HG03354 (cell line): ENCODE measurements at regions not wholly inside any gene's neighbourhood (a gene's known extent, or its start where the extent isn't known, plus 50 kb on each side); places are given as distances from the start of the nearest gene placed in this dataset.
"Not testable (repeated sequence)": the region's sequence is repeated elsewhere in the genome, so short reads cannot be mapped to it uniquely, and the experiment has no call there.

Experiments
- ATAC-seq: cut with Tn5 transposase; IDR thresholded peaks from one replicate; pipeline ENCODE4 v1.9.1; 2021; ENCODE audit warnings: mild to moderate bottlenecking; ENCODE audit not compliant: unreplicated experiment, poor library complexity, severe bottlenecking

DNA sequence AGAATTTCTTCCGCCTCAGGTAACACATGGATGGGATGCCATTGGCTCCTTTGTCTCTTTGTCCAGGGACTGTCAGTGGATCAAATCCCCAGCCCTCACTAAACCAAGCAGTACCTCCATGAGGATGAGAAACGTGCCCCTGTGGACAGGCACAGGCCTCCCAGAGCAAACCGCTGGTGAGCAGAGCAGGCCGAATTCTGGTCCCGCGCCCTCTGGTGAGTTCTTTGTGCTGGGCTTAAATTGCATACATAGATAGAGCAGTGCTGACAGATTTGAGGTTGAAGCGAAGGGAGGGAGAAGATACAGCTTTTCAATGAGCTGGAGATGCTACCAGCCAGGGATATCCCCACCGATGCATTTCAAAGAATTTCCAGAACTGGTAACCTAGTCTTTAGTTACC is 143.8 kb downstream of the HSD17B3 start:
- ATAC-seq, result no peak

GRCh38 chr9:96157675-96158074 is 144.3 kb downstream of the HSD17B3 start:
- no peak for ATAC-seq

GRCh38 chr9:96156171-96156974 is 145.6 kb downstream of the HSD17B3 start:
- ATAC-seq, result no peak

DNA sequence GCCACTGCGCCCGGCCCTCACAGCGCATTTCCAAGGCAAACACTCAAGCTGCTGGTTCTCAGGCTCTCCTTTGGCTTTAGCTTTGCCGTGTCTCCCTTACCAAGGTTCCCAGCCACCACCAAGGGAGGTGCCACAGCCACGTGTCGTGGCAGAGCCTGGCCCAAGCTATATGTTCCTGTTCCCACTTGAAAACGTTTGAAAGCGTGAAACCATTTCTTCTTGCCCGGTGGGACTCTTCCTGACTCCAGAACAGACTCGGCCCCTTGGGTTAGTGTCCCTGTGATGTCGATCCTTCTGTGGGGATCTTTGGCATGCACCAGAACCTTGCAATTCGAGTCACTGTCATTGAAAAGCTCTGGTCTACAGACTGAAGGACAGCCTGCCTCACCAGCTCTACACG is 147.9 kb downstream of the HSD17B3 start:
- no peak for ATAC-seq

- no peak for ATAC-seq
Measured at GRCh38 chr9:96152550-96152949, 149.4 kb downstream of the HSD17B3 start.

- peak; percentile 93 for ATAC-seq
Measured at GRCh38 chr9:96150324-96151227, 151.4 kb downstream of the HSD17B3 start.

DNA sequence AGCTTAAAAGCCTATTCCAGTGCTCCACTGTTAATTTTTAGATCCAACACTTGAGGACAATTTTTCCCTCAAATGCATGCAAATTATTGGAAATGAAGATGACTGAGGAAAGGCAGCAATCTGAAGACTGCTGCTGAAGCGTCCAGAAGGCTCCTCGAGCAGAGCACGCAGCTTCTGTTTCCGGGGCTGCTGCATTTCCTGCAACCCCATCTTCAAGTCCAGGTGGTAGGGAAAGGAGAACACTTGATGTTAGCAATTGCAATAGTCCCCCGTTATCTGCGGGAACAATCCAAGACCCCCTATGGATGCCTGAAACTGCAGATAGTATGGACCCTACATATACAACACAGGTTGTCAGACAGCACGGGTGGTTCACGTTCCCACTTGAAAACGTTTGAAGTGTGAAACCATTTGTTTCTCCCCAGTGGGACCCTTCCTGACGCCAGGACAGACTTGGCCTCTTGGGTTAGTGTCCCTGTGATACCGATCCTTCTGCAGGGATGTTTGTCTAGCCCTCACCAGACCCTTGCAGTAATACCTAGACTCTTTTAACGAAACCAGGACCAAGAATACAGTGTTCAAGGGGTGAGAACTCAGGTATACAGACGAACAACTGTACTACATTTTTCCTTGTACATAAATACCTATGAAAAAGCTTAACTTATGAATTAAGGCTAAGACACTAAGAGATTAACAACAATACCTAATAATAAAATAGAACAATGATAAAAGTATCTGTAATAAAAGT is 152.3 kb downstream of the HSD17B3 start:
- peak; percentile 60 for ATAC-seq

DNA sequence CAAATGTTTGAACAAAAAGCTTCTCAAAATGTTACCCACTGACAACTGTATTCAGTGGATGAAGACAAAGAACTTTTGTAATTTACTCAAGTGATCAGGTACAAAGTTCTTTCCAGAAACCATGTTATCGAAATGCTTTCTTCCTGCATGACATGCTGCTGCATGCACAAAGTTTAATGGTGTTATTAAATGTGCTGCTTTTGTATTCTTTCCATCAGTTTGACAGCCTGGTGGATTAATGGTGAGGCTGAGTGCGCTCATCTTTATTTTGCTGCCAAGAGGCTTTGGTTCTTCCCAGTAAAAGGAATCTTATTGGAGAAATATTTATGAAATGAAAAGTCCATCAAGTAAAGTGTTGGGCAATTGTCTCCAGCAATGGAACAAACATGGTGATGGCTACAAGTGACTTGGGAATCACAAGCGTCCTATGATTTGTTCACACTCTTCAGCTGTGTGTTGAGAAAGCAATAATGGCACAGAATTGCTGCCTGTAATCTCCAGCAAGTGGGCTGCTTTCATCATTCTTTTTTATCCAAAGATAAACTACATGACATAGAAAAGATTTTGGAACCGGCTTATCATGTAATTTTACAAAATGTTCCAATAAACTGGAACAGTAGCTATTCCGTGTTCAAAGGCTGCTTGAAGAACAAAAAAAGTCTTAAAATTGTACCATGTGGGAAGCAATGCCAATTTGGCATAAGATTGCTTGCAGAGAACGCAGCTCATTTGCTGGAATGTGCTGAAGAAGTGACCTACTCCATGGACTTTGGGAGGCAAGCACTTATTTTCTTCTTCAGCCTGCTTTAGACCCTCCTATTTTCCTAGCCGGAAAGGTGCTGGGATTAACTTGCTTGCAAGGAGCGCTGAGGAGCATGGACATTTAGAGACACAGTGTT is 153.1 kb downstream of the HSD17B3 start:
- no peak for ATAC-seq

DNA sequence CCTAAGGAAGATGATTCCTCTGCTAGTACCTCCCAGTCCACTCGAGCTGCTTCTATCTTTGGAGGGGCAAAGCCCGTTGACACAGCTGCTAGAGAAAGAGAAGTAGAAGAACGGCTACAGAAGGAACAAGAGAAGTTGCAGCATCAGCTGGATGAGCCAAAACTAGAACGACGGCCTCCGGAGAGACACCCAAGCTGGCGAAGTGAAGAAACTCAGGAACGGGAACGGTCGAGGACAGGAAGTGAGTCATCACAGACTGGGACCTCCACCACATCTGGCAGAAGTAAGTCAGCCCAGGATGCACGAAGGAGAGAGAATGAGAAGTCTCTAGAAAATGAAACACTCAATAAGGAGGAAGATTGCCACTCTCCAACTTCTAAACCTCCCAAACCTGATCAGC is 154.9 kb downstream of the HSD17B3 start:
- ATAC-seq, result not testable (repeated sequence)

- ATAC-seq, result no peak
Measured at GRCh38 chr9:96141666-96142065, 160.3 kb downstream of the HSD17B3 start.

DNA sequence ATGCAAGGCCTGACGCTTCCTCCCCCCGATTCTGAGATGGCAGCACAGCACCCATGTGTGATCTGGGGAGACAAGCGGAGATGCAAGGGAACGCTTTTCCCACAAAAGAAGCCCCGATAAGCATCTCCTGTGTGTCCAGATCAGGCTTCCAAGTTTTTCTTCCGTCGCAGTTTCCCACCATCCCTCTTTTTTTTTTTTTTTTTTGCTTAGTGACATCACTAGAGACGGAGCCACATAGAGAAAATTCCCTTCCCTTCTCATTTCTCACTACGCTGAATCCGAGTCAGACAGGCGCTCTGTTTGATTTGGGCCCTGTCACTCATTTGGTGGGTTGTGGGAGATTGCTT is 160.9 kb downstream of the HSD17B3 start:
- ATAC-seq, result no peak

DNA sequence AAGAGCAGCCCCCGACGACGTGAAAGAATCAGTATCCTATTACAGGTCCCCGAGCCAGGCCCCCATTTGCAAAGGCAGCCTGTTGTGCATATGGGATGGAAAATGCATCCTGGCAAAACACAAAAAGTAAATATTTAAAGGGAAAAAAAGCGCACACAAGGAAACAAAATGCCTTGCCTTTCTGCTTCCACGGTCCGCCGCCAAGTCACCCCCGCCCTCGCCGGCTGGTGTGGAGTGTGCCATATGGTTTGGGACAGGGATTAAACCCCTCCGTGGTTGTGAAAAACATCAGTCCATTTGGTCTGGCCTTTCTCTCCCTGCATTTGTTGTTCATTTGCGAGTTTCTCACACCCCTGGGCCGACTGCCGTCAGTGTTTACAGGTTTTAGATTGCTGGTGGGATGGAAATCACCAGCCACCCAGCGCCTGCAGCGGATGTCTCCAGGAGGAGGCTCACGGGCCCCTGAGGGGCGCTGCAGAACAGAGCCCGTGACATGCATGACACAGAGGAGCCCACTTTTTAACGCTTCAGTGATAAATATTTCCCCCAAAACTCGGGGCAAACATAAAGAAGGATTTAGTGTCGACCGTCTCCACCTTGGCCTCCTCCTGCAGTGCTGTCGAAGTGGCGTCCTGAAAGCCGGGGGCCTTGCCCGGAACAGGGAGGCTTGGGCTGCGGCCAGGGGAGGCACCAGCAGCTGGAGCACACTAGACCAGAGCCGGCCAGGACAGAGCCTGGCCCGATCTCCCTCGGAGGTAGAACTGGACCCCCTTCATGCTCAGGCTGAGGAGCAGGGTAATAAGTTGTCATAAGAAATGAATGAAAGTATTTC is 161.5 kb downstream of the HSD17B3 start:
- ATAC-seq, result no peak

GRCh38 chr9:96139592-96140295 is 162.2 kb downstream of the HSD17B3 start:
- no peak for ATAC-seq

DNA sequence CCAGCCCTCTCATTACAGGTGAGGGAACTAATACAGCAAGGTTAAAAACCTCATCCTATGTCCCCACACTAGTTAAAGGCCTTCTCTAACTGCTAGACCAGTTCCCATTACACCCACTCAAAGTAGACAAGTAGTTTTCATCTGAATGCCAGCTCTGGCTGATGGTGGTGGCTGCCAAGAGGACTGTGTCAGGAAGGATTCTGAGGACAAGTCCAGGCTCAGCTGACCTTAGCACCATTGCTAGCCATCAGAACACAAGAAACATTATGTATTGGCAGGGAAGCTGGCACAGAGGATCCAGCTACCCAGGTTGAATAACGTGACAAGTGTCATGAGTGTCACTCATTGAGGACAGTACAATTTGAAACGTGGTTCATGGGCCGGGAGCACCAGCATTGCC is 163.4 kb downstream of the HSD17B3 start:
- ATAC-seq, result no peak

DNA sequence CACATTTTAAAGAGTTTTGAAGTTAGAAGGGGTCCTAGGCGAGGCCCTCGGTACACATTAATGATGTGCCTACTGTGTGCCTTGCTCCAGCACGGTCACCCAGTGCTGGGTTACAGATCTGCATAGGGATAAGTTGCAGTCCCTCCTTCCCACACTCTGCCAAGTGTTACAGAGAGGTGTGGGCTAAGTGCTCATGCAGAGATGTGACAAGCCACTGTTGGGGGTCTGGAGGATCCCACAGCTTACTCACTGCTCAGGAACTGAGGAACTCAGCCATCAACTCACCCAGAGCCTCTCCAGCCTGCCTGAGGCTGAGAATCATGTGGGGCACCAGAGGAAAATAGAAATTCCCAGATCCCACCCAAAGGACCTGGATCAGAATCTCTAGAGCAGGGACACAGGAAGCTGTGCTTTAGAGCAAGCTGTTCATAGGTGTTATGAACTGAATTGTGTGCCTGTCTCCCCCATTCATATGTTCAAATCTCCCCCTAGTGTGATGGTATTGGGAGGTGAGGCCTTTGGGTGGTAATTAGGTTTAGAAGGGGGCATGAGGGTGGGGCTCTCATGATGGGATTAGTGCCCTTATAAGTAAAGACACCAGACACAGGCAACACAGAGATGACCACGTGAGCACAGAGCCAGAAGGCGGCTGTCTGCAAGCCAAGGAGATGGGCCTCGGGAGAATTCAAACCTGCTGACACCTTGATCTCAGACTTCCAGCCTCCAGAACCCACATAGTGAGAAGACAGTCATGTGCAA is 164.1 kb downstream of the HSD17B3 start:
- ATAC-seq, result peak; percentile 38

DNA sequence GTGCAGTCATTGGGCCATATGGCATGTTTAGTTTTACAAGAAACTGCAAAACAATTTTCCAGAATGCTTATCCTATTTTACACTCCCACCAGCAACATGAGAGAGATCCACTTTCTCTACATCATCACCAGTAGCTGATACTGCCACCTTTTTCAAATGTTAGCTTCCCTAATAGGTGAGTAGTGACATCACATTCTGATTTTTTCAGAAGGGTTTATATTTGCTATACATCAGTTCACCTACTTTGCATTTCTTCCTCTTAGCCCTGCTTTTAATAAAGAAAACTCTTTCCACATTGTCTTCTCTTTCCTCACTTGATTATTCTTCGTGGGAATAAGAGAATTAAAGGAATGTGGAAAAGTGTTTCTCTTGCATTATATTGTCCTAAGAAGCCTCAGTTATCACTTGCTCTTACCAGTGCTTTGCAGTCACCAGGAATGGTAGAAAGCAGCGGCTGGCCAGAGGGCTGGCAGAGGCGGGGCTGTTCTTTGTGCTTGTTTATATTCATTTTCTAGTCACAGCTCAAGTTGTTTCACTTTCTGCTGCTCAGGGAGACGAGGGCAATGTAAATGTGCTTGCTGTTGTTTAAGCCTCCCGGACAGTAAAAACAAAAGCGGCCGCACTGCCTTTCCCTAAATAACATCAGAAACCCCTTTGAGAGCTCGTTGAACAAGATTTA is 164.8 kb downstream of the HSD17B3 start:
- peak; percentile 98 for ATAC-seq
